ENCODE measurements at regions not wholly inside any gene's neighbourhood (a gene's known extent, or its start where the extent isn't known, plus 50 kb on each side); places are given as distances from the start of the nearest gene placed in this dataset.

- TF ChIP-seq CTCF (IDR thresholded peaks at IDR 0.05; ENCODE audit: insufficient read depth, low read length, poor library complexity, severe bottlenecking) (no peak), EZH2phosphoT487 (conservative IDR thresholded peaks at IDR 0.05; ENCODE audit: low read length) (no peak)
Measured at GRCh38 chr7:124679586-124680225, 85.9 kb downstream of the GPR37 start.

Measured in SU-DHL-6 (cell line).